ENCODE measurements at regions not wholly inside any gene's neighbourhood (a gene's known extent, or its start where the extent isn't known, plus 50 kb on each side); places are given as distances from the start of the nearest gene placed in this dataset.
A peak's percentile ranks its signal among the peaks of the same experiment; 100 is the strongest.

DNA sequence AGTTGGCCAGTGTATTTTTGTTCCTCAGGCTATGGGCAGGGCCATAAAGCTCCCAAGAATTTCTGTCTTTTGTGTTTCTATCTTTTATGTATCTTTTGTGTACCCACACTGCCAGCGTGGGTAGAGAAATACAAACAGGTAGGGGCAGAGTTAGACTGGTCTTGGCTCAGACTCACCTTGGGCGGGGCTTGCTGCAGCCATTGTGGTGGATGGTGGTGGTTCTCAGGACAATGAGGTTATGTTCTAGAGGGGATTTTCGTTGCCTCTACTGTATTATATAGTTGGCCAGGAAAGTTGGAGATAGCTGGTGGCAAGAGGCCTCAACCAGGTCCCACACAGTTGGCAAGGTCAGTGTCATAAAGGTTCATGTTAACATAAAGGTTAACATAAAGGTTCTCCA lies 977.5 kb upstream of the LRFN5 start:
- no peak overlapping the region for H3K27ac ChIP-seq
- no peak for DNase-seq (ENCODE audit: low read depth, low spot score)

DNA sequence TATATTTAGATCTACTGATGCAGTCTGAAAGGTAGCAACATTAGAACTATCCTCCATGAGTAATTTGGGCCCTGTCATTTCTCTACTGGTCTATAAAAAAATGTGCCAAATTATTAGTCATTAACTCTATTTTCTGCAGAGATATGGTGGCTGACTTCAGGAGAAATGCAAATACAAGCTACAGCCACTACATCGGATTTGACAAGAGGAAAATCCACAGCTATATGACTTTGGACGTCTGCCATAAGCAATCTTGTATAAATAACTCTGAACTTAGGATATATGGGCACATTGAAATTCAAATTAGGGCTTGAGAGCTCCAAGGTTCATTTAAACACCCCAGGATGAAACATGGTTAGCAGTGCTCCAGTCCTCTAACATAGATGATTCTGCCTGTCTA lies 983.0 kb upstream of the LRFN5 start:
- H3K27ac ChIP-seq, result no peak overlapping the region
- DNase-seq (ENCODE audit: low read depth, low spot score), result no peak

DNA sequence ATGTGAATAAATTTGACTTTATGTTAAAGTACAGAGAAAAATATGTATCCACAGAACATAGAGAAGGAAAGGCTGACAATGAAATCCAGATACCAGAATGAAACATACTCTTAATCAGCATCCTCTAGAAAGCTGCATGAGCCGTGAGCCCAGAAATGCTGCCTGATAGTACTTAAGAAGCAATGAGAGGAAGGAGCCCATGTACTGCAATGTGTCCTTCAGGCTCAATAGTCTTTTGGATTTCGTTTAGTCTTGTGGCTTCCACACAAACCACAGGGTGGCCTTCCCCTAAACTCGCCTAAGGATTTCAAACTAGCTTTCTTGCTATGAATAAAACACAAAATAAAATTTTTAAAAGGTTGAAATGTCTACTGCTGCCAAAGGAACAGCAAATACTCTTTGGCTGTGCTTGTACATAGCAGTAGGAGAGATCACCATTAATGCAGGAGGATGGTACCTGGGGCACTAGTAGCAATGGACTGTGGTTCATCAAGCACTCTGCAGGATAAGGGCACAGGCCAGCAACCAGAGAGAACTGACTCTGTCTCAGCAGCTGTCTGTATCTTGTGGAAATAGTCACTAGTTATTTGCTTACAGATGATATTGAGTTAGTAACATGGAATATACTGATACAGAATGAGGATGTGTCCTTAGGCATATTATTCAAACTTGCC lies 988.3 kb upstream of the LRFN5 start:
- H3K27ac ChIP-seq, result no peak overlapping the region
- DNase-seq (ENCODE audit: low read depth, low spot score), result no peak

DNA sequence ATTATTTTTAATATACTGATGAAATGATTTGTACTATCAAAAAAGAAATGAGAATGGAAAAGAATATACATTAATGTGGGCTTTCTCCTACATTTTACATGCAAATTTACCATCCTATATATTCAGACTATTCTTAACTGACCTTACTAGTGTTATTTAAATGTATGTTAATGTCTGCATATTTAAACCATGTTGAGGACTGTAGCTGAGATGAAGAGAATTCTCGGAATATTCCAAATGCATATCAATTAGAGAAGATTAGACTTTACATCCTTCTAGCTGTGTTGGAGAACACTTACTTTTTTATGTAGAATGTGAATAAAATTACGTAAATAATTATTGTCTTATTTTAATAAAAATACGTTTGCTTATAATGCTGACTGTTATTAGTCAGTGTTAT lies 990.1 kb upstream of the LRFN5 start:
- no peak for DNase-seq (ENCODE audit: low read depth, low spot score)
- H3K27ac ChIP-seq, result no peak overlapping the region

DNA sequence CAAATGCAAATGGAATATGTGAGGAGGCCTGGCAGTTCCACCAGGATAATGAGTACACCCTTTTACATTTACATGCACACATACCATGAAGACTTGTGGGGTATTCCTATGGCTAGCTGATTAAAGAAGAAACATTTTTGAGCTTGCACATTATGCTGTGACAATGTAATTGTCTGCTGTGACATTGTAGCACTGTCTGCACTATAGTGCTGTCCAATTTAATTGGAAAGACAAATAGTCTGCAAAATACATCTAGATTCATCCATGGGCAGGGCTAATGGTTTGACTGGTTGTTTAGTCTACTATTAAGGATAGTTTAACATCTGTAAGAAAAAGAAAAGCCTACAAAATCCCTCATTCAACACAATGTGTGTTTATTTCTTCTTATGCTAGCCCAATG lies 1005.6 kb upstream of the LRFN5 start:
- DNase-seq (ENCODE audit: low read depth, low spot score), result no peak
- H3K27ac ChIP-seq, result no peak overlapping the region

DNA sequence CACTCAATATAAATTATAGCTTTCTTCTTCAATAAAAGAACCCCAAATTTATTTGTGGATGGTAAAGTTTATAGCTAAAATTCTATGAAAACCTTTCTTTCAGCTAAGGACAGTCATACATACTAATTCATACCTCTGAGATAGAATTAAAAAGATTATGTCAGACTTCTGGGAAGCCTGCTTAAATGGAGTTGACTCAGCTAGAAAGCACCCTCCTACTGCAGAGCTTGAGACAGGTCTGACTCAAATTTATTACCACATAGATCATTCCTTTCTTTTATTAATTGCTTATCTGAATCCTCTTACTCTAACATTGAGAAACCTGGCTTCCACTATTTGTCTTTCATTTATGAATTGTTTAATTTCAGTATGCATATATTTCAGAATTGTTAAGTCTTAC lies 1007.0 kb upstream of the LRFN5 start:
- no peak overlapping the region for H3K27ac ChIP-seq
- no peak for DNase-seq (ENCODE audit: low read depth, low spot score)

DNA sequence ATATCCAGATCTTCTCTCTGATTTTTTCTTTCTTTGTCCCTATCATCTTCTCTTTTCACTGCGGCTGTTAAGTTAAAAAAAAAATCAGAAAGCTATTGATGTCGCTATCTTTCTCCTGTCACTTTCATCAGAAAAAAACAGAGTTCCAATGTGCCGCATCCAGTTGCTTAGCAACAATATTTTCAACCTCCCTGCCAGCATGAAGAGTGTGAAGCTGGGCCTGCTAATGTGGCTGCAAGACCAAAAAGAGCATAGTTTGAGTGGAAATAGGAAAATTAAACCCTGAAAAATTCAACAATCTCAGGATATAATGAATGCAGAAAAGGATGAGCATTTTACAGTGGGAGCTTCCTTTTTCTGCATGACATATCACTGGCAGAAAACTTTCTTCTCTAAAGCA lies 1025.4 kb upstream of the LRFN5 start:
- no peak for DNase-seq (ENCODE audit: low read depth, low spot score)
- no peak overlapping the region for H3K27ac ChIP-seq

DNA sequence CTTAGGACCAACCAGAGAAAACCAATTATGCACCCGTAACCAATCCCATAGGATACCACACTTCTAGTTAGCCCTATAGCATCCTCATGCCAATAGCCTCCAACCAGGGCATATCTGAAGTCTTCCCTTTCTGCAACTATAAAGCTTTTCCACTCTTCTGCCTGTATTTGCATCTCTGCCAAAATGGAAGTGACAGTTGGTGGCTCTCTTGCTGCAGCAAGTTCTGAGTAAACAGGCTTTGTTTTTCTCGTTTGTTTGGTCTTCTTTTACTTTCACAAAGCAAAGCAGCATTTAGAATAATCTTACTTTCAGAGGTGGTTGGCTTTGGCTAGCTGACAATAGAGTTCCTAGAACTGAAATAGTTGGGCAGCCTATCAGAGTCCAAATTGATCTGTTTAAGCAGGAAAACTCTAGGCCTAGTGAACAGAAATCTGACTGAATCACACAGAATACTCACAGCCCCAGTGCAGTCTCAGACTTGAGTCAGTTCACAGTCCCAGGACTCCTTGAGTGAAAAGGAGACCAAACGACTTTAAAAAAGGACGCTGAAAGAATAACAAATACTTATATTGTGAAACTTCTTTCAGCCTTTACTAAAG lies 1029.7 kb upstream of the LRFN5 start:
- DNase-seq (ENCODE audit: low read depth, low spot score), result no peak
- no peak overlapping the region for H3K27ac ChIP-seq

DNA sequence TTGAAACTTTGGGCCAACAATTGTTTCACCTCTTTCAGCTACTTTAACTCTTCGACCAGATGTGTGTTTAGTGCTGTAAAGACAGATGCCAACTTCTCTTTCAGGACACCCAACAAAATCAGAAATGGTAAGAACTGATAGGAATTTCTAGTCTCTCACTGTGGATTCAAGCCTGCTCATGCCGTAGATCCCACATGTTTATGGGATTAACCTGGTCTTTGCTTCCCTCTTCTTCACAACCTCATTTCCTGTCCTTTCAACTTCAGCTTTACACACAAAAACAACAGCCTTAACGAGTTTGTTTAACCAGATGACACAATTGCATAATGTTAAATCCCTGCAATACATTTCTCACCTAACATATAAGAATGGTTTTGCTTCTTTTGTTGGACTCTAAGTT lies 1031.9 kb upstream of the LRFN5 start:
- DNase-seq (ENCODE audit: low read depth, low spot score), result no peak
- H3K27ac ChIP-seq, result no peak overlapping the region

DNA sequence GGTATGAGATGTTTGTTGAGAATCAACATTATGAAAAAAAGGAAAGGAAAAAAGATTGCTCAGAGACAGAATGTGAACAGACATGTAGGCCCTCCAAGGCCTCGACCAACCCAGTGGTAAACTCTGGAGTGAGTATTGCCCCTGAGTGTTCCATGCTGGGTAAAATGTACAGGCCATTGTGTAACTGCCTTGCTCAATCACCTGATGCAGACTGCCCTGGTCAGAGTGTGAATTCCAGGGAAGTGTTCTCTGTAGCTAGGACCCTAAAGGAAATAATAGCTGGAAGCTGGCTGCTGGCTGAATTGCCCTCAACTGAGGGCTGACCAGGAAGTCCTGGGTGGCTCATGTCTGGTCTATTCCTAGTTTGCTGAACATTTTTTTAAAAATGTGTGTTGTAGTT lies 1081.4 kb upstream of the LRFN5 start:
- H3K27ac ChIP-seq, result no peak overlapping the region
- DNase-seq (ENCODE audit: low read depth, low spot score), result no peak

DNA sequence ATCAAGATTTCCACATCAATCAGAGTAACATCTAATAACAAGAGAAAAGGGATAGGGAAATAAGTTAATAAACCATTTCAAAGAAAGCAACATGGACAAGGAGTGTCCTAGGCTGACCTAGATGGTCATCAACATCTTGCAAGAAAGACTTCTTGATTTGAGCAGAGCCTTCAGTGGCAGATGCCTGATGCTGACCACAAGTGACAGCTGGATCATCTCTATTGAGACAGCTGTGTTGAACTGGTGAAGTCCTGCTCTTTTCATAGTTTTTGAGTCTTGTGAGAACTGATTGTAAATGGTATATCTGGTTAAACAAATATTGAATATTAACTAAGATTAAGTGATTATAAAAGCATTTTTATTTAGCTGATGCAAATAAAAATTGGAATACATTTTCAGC lies 1083.6 kb upstream of the LRFN5 start:
- no peak overlapping the region for H3K27ac ChIP-seq
- no peak for DNase-seq (ENCODE audit: low read depth, low spot score)

DNA sequence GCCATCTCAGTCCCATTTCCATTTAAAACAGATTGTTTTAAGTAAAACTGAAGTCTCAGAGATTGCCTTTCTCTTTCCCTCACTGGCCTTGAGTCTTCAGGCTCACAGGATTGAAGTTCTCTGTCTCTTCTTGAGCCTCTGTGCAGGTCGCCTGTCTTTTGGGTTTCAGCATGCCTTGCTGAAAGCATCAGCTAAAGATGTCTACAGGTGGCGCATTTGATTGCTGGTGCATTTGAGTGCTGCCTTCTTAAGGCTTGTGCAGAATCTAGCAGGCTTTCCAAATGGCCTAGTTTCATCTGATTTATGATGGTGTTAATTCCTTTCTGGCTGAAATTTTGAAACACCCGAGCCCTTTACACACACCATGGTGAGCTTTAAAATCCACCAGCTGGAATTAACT lies 1062.2 kb upstream of the FBXO33 start:
- no peak overlapping the region for H3K27ac ChIP-seq
- no peak for DNase-seq (ENCODE audit: low read depth, low spot score)

DNA sequence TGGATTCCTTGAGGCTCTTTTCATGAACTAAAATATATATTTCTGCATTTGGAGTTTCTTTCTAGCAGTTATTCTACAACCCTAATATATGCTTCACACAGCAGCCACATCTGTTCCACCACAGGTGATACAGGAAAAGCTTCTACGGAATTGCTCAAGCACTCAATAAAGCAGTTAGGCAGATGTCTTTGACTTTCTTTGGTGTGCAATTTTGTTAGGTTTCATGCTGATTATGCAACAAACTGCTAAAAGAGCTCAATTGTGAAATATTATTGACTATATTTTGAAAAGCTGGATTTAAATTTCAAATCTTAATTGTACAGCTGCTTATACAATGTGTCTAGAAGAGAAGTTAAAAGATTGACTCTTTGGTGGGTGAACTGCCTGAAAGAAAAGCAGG lies 1055.6 kb upstream of the FBXO33 start:
- DNase-seq (ENCODE audit: low read depth, low spot score), result no peak
- H3K27ac ChIP-seq, result no peak overlapping the region

DNA sequence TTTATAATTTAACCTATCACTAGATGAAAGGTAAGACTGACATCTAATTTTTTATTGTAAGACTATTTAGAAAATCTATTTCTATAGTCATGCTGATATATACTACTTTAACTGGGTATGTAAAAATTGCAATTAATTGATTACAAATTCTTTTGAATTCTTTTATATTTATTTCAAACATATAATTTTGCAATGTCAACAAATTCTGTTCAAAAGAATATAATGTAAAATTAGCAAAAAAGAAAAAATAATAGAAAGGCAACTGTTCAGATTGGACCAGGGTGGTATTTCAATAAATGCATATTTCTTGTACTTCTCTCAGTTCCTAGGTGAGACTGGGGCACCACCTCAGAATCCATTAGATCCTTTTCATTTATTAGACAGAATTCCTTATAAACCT lies 1053.5 kb upstream of the FBXO33 start:
- DNase-seq (ENCODE audit: low read depth, low spot score), result no peak
- H3K27ac ChIP-seq, result no peak overlapping the region

DNA sequence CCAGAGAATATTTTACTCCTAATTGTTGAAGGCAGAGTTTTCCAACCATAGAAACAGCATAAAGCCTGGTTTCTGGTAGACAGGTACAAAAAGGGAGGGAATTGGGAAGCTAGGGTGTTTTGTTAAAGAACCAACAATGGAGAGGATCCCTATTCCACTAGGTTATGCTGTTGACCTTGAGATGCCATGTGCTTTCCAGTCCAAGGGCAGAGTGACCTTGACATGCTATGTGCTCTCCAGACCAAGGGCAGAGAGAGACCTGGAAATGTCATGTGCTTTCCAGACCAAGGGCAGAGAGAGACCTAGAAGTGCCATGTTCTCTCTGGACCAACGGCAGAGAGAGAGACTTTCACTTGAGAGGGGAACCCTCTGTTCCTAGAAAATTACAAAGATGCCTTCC lies 1043.8 kb upstream of the FBXO33 start:
- no peak for DNase-seq (ENCODE audit: low read depth, low spot score)
- H3K27ac ChIP-seq, result no peak overlapping the region

DNA sequence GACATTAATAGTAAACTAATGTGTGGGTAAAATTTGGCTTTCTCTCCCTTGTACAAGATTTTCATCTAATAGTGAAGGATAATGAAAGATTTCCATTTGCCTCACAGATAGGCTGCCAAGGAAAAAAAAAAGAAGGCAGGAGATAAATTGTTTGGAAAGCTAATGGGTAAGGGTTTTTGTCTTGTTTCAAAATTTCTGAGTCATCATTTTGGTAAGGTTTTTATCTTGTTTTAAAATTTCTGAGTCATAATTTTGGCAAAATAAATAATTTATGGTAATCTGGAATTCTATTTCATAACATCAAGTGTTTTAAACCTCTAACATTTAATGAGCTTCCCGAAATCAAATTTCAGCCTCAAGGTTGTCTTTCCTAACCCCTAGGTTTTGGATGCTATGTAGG lies 1035.7 kb upstream of the FBXO33 start:
- DNase-seq (ENCODE audit: low read depth, low spot score), result no peak
- H3K27ac ChIP-seq, result no peak overlapping the region

DNA sequence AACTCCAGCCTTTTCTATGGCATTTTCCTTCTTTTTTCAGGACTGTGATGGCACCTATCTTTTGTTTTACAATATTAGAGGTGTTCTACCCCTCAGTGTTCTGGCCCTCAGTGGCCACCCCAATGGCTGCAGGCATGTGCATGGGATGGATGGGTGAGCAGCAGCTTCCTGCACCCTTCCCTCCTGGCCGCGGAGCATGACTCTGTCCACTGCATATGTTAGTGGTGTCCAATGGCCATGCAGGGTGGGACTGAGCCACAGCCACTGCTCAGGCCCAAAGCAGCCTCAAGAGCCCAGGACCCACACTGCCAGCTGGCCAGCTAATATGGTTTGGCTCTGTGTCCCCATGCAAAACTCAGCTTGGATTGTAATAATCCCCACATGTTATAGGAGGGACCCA lies 1032.3 kb upstream of the FBXO33 start:
- no peak overlapping the region for H3K27ac ChIP-seq
- no peak for DNase-seq (ENCODE audit: low read depth, low spot score)

DNA sequence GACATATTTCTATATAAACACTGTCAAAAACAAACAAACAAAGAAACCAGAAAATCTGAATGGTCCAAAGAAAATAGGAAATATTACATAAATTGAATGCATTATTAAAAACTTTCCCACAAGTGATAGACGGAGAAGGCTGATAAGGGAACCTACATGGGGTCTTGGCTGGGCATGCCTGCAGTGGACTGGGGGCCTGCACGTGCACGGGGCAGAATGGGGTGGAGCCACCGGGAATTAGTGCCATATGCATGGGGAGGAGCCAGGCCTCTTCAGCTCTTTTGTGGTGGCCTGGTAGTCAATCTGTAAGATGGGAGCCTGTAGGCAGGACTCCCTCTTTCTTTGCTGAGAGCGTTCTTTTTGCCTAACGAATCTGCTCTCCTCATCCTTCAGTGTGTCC lies 1031.7 kb upstream of the FBXO33 start:
- no peak overlapping the region for H3K27ac ChIP-seq
- DNase-seq (ENCODE audit: low read depth, low spot score), result no peak

DNA sequence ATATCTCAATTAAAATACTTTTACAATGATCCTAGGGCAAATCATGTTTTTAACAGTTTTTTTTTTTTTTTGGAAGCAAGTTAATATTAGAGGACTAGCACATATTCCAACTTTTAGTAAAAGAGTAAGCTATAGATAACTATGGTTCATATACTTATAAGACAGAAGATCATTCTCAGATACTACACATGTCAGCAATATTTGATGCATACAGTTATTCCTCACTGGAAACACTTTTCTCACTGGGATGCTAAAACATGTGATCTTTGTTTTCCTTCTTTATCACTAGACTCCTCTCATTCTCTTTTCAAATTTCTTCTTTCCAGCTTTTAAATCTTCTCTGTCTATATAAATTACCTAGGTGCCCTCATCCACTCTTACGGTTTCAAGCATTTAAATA lies 1020.4 kb upstream of the FBXO33 start:
- no peak for DNase-seq (ENCODE audit: low read depth, low spot score)
- no peak overlapping the region for H3K27ac ChIP-seq

DNA sequence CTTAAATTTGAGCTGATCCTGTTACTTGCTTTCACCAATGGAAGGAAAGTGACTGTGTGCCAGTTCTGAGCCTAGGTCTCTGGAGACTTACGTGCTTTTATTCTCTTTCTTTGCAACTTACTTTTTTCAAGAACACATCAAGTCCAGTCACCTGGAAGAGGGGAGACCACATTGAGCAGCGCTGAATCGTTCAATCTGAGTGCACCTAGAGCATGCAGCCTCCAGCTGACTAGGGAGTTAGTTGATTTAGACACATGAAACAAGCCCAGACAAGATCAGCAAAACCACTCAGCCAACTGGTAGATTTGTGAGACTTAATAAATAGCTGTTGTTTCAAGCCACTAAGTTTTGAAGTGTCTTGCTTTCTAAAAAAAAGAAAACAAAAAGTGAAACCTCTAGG lies 1014.8 kb upstream of the FBXO33 start:
- no peak overlapping the region for H3K27ac ChIP-seq

DNA sequence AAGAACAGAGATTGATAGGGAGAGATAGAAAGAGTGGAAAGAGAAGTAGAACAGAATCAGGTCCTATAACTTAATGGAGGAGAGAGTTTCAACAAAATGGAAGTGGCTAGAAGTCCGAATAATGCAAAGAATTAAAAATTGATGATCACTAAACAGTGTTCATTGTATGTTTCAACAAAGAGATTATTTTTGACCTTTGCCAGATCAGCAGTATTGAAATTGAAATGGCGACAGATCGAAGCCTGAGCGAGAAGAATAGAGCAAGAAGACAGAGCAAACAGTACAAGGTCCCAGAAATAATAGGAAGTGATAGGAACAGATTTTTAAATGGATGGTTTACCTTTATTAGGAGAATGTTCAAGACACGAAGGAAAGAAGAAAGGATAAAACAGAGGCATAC lies 1012.8 kb upstream of the FBXO33 start:
- no peak for DNase-seq (ENCODE audit: low read depth, low spot score)
- H3K27ac ChIP-seq, result no peak overlapping the region

More for the DNA sequence above, 1014.8 kb upstream of the FBXO33 start:
- DNase-seq (ENCODE audit: low read depth, low spot score), result peak; percentile 3

DNA sequence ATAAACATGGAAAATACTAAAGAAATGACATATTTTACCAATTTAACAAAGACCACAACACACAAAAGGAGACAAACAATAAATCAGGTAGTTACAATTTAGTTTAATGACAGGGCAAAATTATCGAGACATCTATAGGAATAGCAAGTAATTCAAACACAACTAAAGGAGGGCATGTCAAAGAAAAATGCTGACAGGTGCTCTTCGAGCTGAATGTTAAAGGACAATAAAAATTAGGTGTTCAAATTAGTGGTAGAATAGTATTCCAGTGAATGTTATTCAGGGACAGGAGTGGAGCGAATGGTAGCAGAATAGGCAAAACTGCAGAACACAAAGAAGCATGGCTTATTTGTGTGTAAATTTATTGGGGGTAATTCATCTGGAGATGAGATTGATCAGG lies 1004.3 kb upstream of the FBXO33 start:
- H3K27ac ChIP-seq, result no peak overlapping the region
- DNase-seq (ENCODE audit: low read depth, low spot score), result no peak
